Lower leg skin (tissue), 3 donors: ENCODE measurements at regions not wholly inside any gene's neighbourhood (a gene's known extent, or its start where the extent isn't known, plus 50 kb on each side); places are given as distances from the start of the nearest gene placed in this dataset.

Source experiments
- POLR2A ChIP-seq, 2 donors: fragments of 450-650 bp; IDR thresholded peaks; one replicate each; pipeline ENCODE4 v1.6.1; 2016 to 2017; ENCODE audit warnings: antibody characterized with exemption in 2 of 2, mild to moderate bottlenecking in 1 of 2, moderate library complexity in 1 of 2
- TF ChIP-seq, protein P1 (sequence below), 3 donors: fragments of 450-650 bp; IDR thresholded peaks; one replicate each; pipeline ENCODE4 v1.5.1; 2016; ENCODE audit warnings: antibody characterized with exemption in 3 of 3, mild to moderate bottlenecking in 3 of 3, moderate library complexity in 2 of 3

DNA sequence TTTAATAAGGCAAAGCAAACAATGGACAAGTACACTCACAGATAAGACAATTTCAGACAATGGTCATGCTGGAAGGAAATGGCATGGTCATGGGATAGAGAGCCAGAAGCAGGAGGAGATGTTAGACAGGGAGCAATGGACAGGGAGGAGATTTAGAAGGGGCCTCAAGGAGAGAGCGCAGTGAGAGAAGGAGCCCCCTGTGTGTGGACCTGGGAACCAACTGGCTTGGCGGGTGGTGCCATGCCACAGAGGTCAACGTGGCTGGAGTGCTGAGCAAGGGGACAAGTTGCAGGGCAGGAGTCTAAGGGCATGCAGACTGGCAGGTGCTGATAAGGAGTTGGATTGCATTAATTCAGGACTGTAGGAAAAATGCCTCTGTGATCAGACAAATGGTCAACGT is 75.3 kb upstream of the UQCRFS1 start:
- TF ChIP-seq, protein P1, sequence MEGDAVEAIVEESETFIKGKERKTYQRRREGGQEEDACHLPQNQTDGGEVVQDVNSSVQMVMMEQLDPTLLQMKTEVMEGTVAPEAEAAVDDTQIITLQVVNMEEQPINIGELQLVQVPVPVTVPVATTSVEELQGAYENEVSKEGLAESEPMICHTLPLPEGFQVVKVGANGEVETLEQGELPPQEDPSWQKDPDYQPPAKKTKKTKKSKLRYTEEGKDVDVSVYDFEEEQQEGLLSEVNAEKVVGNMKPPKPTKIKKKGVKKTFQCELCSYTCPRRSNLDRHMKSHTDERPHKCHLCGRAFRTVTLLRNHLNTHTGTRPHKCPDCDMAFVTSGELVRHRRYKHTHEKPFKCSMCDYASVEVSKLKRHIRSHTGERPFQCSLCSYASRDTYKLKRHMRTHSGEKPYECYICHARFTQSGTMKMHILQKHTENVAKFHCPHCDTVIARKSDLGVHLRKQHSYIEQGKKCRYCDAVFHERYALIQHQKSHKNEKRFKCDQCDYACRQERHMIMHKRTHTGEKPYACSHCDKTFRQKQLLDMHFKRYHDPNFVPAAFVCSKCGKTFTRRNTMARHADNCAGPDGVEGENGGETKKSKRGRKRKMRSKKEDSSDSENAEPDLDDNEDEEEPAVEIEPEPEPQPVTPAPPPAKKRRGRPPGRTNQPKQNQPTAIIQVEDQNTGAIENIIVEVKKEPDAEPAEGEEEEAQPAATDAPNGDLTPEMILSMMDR (IDR thresholded peaks at IDR 0.05) = no peak
- no peak for TF ChIP-seq POLR2A (IDR thresholded peaks at IDR 0.05)
